ENCODE measurements at regions not wholly inside any gene's neighbourhood (a gene's known extent, or its start where the extent isn't known, plus 50 kb on each side); places are given as distances from the start of the nearest gene placed in this dataset.

- Histone ChIP-seq H3K4me3 (no peak overlapping the region), H3K9me3 (no peaks in the 10 kb centered on the region), H3K27me3 (no peaks in the 10 kb centered on the region), H3K4me1 (no peaks in the 10 kb centered on the region), H3K36me3 (replicated peaks in 1 of 2; ENCODE audit: insufficient read depth in 1 of 2, low read depth in 2 of 2) (no peaks in the 10 kb centered on the region), H3K27ac (no peak overlapping the region)
- TF ChIP-seq CTCF (IDR thresholded peaks at IDR 0.05) (no peak), POLR2A (IDR thresholded peaks at IDR 0.05) (no peak)
- no peak for DNase-seq
- intact Hi-C loops (cut with DNase I) = no loop called here
- 20 to 25% methylated on average over 1 of the region's 1 CpG for WGBS, 2 donors
- ATAC-seq = no peak
These were observed 183.4 kb downstream of the CALCRL start for GRCh38 chr2:187264612-187265011.

GRCh38 chr2:187263675-187264560 lies 184.1 kb downstream of the CALCRL start:
- no peak overlapping the region for H3K4me3 ChIP-seq
- no peaks in the 10 kb centered on the region for H3K27me3 ChIP-seq
- 32 to 43% methylated on average over 9 of the region's 9 CpGs for WGBS, 2 donors
- TF ChIP-seq POLR2A (IDR thresholded peaks at IDR 0.05) (no peak), CTCF (IDR thresholded peaks at IDR 0.05) (no peak)
- intact Hi-C loops (cut with DNase I) = no loop called here
- H3K27ac ChIP-seq = no peak overlapping the region
- no peaks in the 10 kb centered on the region for H3K36me3 ChIP-seq (replicated peaks in 1 of 2; ENCODE audit: insufficient read depth in 1 of 2, low read depth in 2 of 2)
- ATAC-seq = no peak
- no peaks in the 10 kb centered on the region for H3K9me3 ChIP-seq
- H3K4me1 ChIP-seq = no peaks in the 10 kb centered on the region
- no peak for DNase-seq

- H3K4me3 ChIP-seq = no peak overlapping the region
- DNase-seq (no peak), ATAC-seq (no peak)
- WGBS, 2 donors = 23 to 26% methylated on average over 1 of the region's 1 CpG
- no peak overlapping the region for H3K27ac ChIP-seq
- intact Hi-C loops (cut with DNase I) = no loop called here
- H3K9me3 ChIP-seq = no peaks in the 10 kb centered on the region
- H3K36me3 ChIP-seq (replicated peaks in 1 of 2; ENCODE audit: insufficient read depth in 1 of 2, low read depth in 2 of 2) = no peaks in the 10 kb centered on the region
- H3K4me1 ChIP-seq = no peaks in the 10 kb centered on the region
- TF ChIP-seq CTCF (IDR thresholded peaks at IDR 0.05) = no peak
- TF ChIP-seq POLR2A (IDR thresholded peaks at IDR 0.05) = no peak
- no peaks in the 10 kb centered on the region for H3K27me3 ChIP-seq
These were observed 186.3 kb downstream of the CALCRL start for GRCh38 chr2:187261705-187262104.

GRCh38 chr2:187252063-187252462 lies 196.0 kb downstream of the CALCRL start:
- TF ChIP-seq CTCF (IDR thresholded peaks at IDR 0.05) = no peak
- TF ChIP-seq POLR2A (IDR thresholded peaks at IDR 0.05) = no peak
- intact Hi-C loops (cut with DNase I) = no loop called here
- no peaks in the 10 kb centered on the region for H3K36me3 ChIP-seq (replicated peaks in 1 of 2; ENCODE audit: insufficient read depth in 1 of 2, low read depth in 2 of 2)

GRCh38 chr2:187250137-187250536 lies 197.9 kb downstream of the CALCRL start:
- DNase-seq (no peak), ATAC-seq (no peak)
- Histone ChIP-seq H3K4me1 (no peaks in the 10 kb centered on the region), H3K27me3 (no peaks in the 10 kb centered on the region), H3K27ac (no peak overlapping the region), H3K4me3 (no peak overlapping the region), H3K9me3 (no peaks in the 10 kb centered on the region), H3K36me3 (replicated peaks in 1 of 2; ENCODE audit: insufficient read depth in 1 of 2, low read depth in 2 of 2) (no peaks in the 10 kb centered on the region)
- TF ChIP-seq POLR2A (IDR thresholded peaks at IDR 0.05) (no peak), CTCF (IDR thresholded peaks at IDR 0.05) (no peak)
- intact Hi-C loops (cut with DNase I) = no loop called here

More at GRCh38 chr2:187252063-187252462, 196.0 kb downstream of the CALCRL start:
- Histone ChIP-seq H3K4me1 (no peaks in the 10 kb centered on the region), H3K27ac (no peak overlapping the region), H3K27me3 (no peaks in the 10 kb centered on the region), H3K9me3 (no peaks in the 10 kb centered on the region), H3K4me3 (no peak overlapping the region)
- ATAC-seq (no peak), DNase-seq (no peak)
- WGBS, 2 donors = 79 to 87% methylated on average over 10 of the region's 10 CpGs

Data from body of pancreas (tissue), 4 donors.